GM19023 (cell line): ENCODE measurements at regions not wholly inside any gene's neighbourhood (a gene's known extent, or its start where the extent isn't known, plus 50 kb on each side); places are given as distances from the start of the nearest gene placed in this dataset.

Source experiments
- ATAC-seq: cut with Tn5 transposase; IDR thresholded peaks from one replicate; pipeline ENCODE4 v1.9.1; 2021; ENCODE audit warnings: mild to moderate bottlenecking, moderate library complexity; ENCODE audit not compliant: unreplicated experiment

- ATAC-seq, result no peak
Measured at GRCh38 chr6:26284537-26285142, 80.4 kb upstream of the BTN3A2 start.

- ATAC-seq, result peak; percentile 78
Measured at GRCh38 chr6:26285143-26286134, 79.6 kb upstream of the BTN3A2 start.

- no peak for ATAC-seq
Measured at GRCh38 chr6:26286168-26286877, 78.7 kb upstream of the BTN3A2 start.

GRCh38 chr6:26288155-26288554, 76.8 kb upstream of the BTN3A2 start:
- no peak for ATAC-seq

- ATAC-seq, result no peak
Measured at GRCh38 chr6:26290941-26291340, 74.1 kb upstream of the BTN3A2 start.

GRCh38 chr6:26292709-26293108, 72.3 kb upstream of the BTN3A2 start:
- ATAC-seq, result no peak

- ATAC-seq, result no peak
Measured at GRCh38 chr6:26294302-26294701, 70.7 kb upstream of the BTN3A2 start.

- ATAC-seq, result no peak
Measured at GRCh38 chr6:26295691-26296555, 69.1 kb upstream of the BTN3A2 start.

- ATAC-seq, result no peak
Measured at GRCh38 chr6:26296556-26296856, 68.5 kb upstream of the BTN3A2 start.

- ATAC-seq, result no peak
Measured at GRCh38 chr6:26296857-26297648, 67.9 kb upstream of the BTN3A2 start.

- no peak for ATAC-seq
Measured at GRCh38 chr6:26299286-26300042, 65.5 kb upstream of the BTN3A2 start.

GRCh38 chr6:26300043-26300331, 65.0 kb upstream of the BTN3A2 start:
- ATAC-seq, result no peak

GRCh38 chr6:26300359-26300758, 64.6 kb upstream of the BTN3A2 start:
- ATAC-seq, result no peak

GRCh38 chr6:26300828-26301227, 64.2 kb upstream of the BTN3A2 start:
- no peak for ATAC-seq

- no peak for ATAC-seq
Measured at GRCh38 chr6:26301638-26302037, 63.4 kb upstream of the BTN3A2 start.

GRCh38 chr6:26302941-26303559, 61.9 kb upstream of the BTN3A2 start:
- no peak for ATAC-seq

GRCh38 chr6:26304213-26304796, 60.7 kb upstream of the BTN3A2 start:
- ATAC-seq, result no peak

GRCh38 chr6:26304797-26305640, 60.0 kb upstream of the BTN3A2 start:
- peak; percentile 65 for ATAC-seq
